Nephron progenitor cell (in vitro differentiated cells): ENCODE measurements at regions not wholly inside any gene's neighbourhood (a gene's known extent, or its start where the extent isn't known, plus 50 kb on each side); places are given as distances from the start of the nearest gene placed in this dataset.
"Not testable (repeated sequence)": the region's sequence is repeated elsewhere in the genome, so short reads cannot be mapped to it uniquely, and the experiment has no call there.

ENCODE experiments used
- DNase-seq: peaks from one replicate; pipeline ENCODE4 v3.0.0; 2021
- H3K27ac Mint-ChIP-seq: 2 replicates; pipeline ENCODE4 v1.8.0; 2021; ENCODE audit warnings: mild to moderate bottlenecking, moderate library complexity, mixed read lengths
- H3K27me3 Mint-ChIP-seq: 2 replicates; pipeline ENCODE4 v1.8.0; 2021; ENCODE audit warnings: mild to moderate bottlenecking, low read depth, mixed read lengths; ENCODE audit not compliant: poor library complexity
- H3K36me3 Mint-ChIP-seq: 2 replicates; pipeline ENCODE4 v1.8.0; 2021; ENCODE audit warnings: low read depth, mixed read lengths
- H3K4me1 Mint-ChIP-seq: 2 replicates; pipeline ENCODE4 v1.8.0; 2021; ENCODE audit warnings: mixed read lengths
- H3K4me3 Mint-ChIP-seq: 2 replicates; pipeline ENCODE4 v1.8.0; 2021; ENCODE audit warnings: mild to moderate bottlenecking, moderate library complexity, mixed read lengths
- H3K9me3 Mint-ChIP-seq: 2 replicates; pipeline ENCODE4 v1.8.0; 2021; ENCODE audit warnings: mild to moderate bottlenecking, moderate library complexity, mixed read lengths
- CTCF ChIP-seq: fragments of 200-600 bp; sonication (generic); IDR thresholded peaks from 2 replicates; pipeline ENCODE4 v1.5.0; 2021; ENCODE audit warnings: antibody characterized with exemption

DNA sequence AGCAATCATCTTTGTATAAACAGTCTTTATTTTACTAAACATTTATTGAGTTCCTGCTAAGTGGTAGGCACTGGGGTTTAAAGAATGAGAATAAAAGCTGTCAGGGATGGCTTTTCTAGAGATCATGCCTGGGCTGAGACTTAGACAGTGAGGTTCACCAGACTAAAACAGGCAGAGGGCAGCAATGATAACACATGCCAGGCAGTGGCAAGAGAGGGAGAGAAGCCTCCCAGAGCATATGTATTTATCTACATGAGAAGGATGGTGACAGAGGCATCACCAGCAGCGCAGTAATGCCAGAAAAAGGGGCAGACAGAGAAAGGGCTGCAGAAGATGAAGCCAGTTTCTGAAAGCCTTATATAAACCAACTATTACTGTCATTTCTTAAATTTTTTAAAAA is 121.0 kb upstream of the CCDC180 start:
- Mint-ChIP-seq H3K4me1 (no peaks in the 10 kb centered on the region), H3K27ac (no peak overlapping the region), H3K27me3 (no peaks in the 10 kb centered on the region), H3K4me3 (no peak overlapping the region), H3K36me3 (no peaks in the 10 kb centered on the region), H3K9me3 (no peaks in the 10 kb centered on the region)
- no peak for DNase-seq
- TF ChIP-seq CTCF, result no peak

GRCh38 chr9:97182532-97182931 is 124.9 kb upstream of the CCDC180 start:
- not testable (repeated sequence) for H3K36me3 Mint-ChIP-seq, H3K9me3 Mint-ChIP-seq, H3K4me1 Mint-ChIP-seq, H3K27me3 Mint-ChIP-seq, H3K27ac Mint-ChIP-seq, DNase-seq, H3K4me3 Mint-ChIP-seq

- no peak for DNase-seq
- Mint-ChIP-seq H3K9me3 (no peaks in the 10 kb centered on the region), H3K27ac (no peak overlapping the region), H3K36me3 (no peaks in the 10 kb centered on the region), H3K4me1 (no peaks in the 10 kb centered on the region), H3K4me3 (no peak overlapping the region), H3K27me3 (peaks cover 3% of the 10 kb centered on the region)
- no peak for TF ChIP-seq CTCF
These were observed 127.8 kb upstream of the CCDC180 start for GRCh38 chr9:97179616-97180015.

- Mint-ChIP-seq H3K9me3 (peaks cover 9% of the 10 kb centered on the region), H3K27ac (no peak overlapping the region), H3K36me3 (peaks cover 12% of the 10 kb centered on the region), H3K27me3 (peaks cover 3% of the 10 kb centered on the region), H3K4me3 (no peak overlapping the region), H3K4me1 (no peaks in the 10 kb centered on the region)
- no peak for DNase-seq
- no peak for TF ChIP-seq CTCF
These were observed 131.3 kb upstream of the CCDC180 start for GRCh38 chr9:97176206-97176605.

GRCh38 chr9:97168174-97168573 is 129.2 kb upstream of the CTSV start:
- not testable (repeated sequence) for H3K9me3 Mint-ChIP-seq

GRCh38 chr9:97166496-97167138 is 127.7 kb upstream of the CTSV start:
- H3K27me3 Mint-ChIP-seq, H3K4me1 Mint-ChIP-seq, DNase-seq, H3K36me3 Mint-ChIP-seq, H3K27ac Mint-ChIP-seq, H3K9me3 Mint-ChIP-seq, H3K4me3 Mint-ChIP-seq: not testable (repeated sequence)

More at GRCh38 chr9:97168174-97168573, 129.2 kb upstream of the CTSV start:
- DNase-seq, H3K27me3 Mint-ChIP-seq, H3K4me1 Mint-ChIP-seq, H3K4me3 Mint-ChIP-seq: not testable (repeated sequence)
- peak overlapping the region; percentile 75 for H3K27ac Mint-ChIP-seq
- peaks cover 14% of the 10 kb centered on the region for H3K36me3 Mint-ChIP-seq

GRCh38 chr9:97160255-97160654 is 121.3 kb upstream of the CTSV start:
- H3K9me3 Mint-ChIP-seq, result no peaks in the 10 kb centered on the region
- no peak for DNase-seq
- no peak overlapping the region for H3K27ac Mint-ChIP-seq
- H3K4me3 Mint-ChIP-seq, result no peak overlapping the region
- H3K27me3 Mint-ChIP-seq, result no peaks in the 10 kb centered on the region
- H3K36me3 Mint-ChIP-seq, result peaks cover 5% of the 10 kb centered on the region
- H3K4me1 Mint-ChIP-seq, result no peaks in the 10 kb centered on the region
- TF ChIP-seq CTCF, result no peak

- not testable (repeated sequence) for H3K27ac Mint-ChIP-seq, DNase-seq, H3K4me3 Mint-ChIP-seq, H3K27me3 Mint-ChIP-seq, H3K9me3 Mint-ChIP-seq, H3K4me1 Mint-ChIP-seq
- H3K36me3 Mint-ChIP-seq, result peaks cover 12% of the 10 kb centered on the region
These were observed 119.8 kb upstream of the CTSV start for GRCh38 chr9:97158722-97159121.

GRCh38 chr9:97155441-97155840 is 116.5 kb upstream of the CTSV start:
- H3K4me3 Mint-ChIP-seq, DNase-seq, H3K27ac Mint-ChIP-seq, H3K4me1 Mint-ChIP-seq, H3K9me3 Mint-ChIP-seq, H3K27me3 Mint-ChIP-seq: not testable (repeated sequence)
- peaks cover 19% of the 10 kb centered on the region for H3K36me3 Mint-ChIP-seq
